Peyer's patch (tissue), 4 donors: ENCODE measurements at regions not wholly inside any gene's neighbourhood (a gene's known extent, or its start where the extent isn't known, plus 50 kb on each side); places are given as distances from the start of the nearest gene placed in this dataset.

ENCODE experiments used
- DNase-seq, 3 donors: peaks; one replicate each; pipeline ENCODE4 v3.0.0-alpha.2; 2017 to 2019
- H3K27ac ChIP-seq, 4 donors: fragments of 200-600 bp; sonication (generic); one replicate each; pipeline ENCODE4 v1.5.1; 2016 to 2019
- H3K27me3 ChIP-seq, 2 donors: fragments of 200-600 bp; sonication (generic); one replicate each; pipeline ENCODE4 v1.5.1; 2019
- H3K36me3 ChIP-seq, 3 donors: fragments of 200-600 bp; sonication (generic); one replicate each; pipeline ENCODE4 v1.5.1; 2016 to 2019
- H3K4me1 ChIP-seq, 4 donors: fragments of 200-600 bp; sonication (generic); one replicate each; pipeline ENCODE4 v1.5.1; 2016 to 2019
- H3K4me3 ChIP-seq, 4 donors: fragments of 200-600 bp; sonication (generic); 1 replicate in 3 of 4; 2 replicates in 1 of 4; pipeline ENCODE4 v1.5.1; 2016 to 2019; ENCODE audit warnings: mild to moderate bottlenecking in 1 of 4
- H3K9me3 ChIP-seq, 4 donors: fragments of 200-600 bp; sonication (generic); one replicate each; pipeline ENCODE4 v1.5.1; 2016 to 2019; ENCODE audit warnings: mild to moderate bottlenecking in 1 of 4
- CTCF ChIP-seq, 6 experiments: fragments of 450-650 bp in 4 of 6; fragments of 200-600 bp in 2 of 6; sonication (generic) in 1 of 6; IDR thresholded peaks; one replicate each; pipeline ENCODE4 v1.5.1; 2017 to 2019; ENCODE audit warnings: antibody characterized with exemption in 6 of 6, mild to moderate bottlenecking in 3 of 6, moderate library complexity in 1 of 6
- POLR2A ChIP-seq, 2 donors: fragments of 450-650 bp; IDR thresholded peaks; one replicate each; pipeline ENCODE4 v1.5.1; 2017; ENCODE audit warnings: antibody characterized with exemption in 2 of 2, mild to moderate bottlenecking in 2 of 2, moderate library complexity in 2 of 2

- Histone ChIP-seq H3K27me3 (no peaks in the 10 kb centered on the region), H3K27ac (no peak overlapping the region), H3K4me3 (no peak overlapping the region), H3K36me3 (no peaks in the 10 kb centered on the region), H3K4me1 (no peaks in the 10 kb centered on the region), H3K9me3 (no peaks in the 10 kb centered on the region)
- DNase-seq = no peak
- no peak for TF ChIP-seq CTCF (IDR thresholded peaks at IDR 0.05)
- no peak for TF ChIP-seq POLR2A (IDR thresholded peaks at IDR 0.05)
Measured at GRCh38 chr10:123603130-123603529, 63.0 kb upstream of the GPR26 start.

- no peaks in the 10 kb centered on the region for H3K27me3 ChIP-seq
Measured at GRCh38 chr10:123604506-123604905, 61.6 kb upstream of the GPR26 start.

GRCh38 chr10:123606006-123606405 is 60.1 kb upstream of the GPR26 start:
- DNase-seq = no peak
- TF ChIP-seq POLR2A (IDR thresholded peaks at IDR 0.05) = no peak
- no peak for TF ChIP-seq CTCF (IDR thresholded peaks at IDR 0.05)

More at GRCh38 chr10:123604506-123604905, 61.6 kb upstream of the GPR26 start:
- Histone ChIP-seq H3K27ac (no peak overlapping the region), H3K9me3 (no peaks in the 10 kb centered on the region), H3K36me3 (no peaks in the 10 kb centered on the region), H3K4me1 (no peaks in the 10 kb centered on the region), H3K4me3 (no peak overlapping the region)
- no peak for DNase-seq
- TF ChIP-seq POLR2A (IDR thresholded peaks at IDR 0.05) (no peak), CTCF (IDR thresholded peaks at IDR 0.05) (no peak)

GRCh38 chr10:123606955-123607354 is 59.2 kb upstream of the GPR26 start:
- Histone ChIP-seq H3K4me1 (no peaks in the 10 kb centered on the region), H3K36me3 (no peaks in the 10 kb centered on the region), H3K9me3 (no peaks in the 10 kb centered on the region), H3K27me3 (no peaks in the 10 kb centered on the region), H3K4me3 (no peak overlapping the region), H3K27ac (no peak overlapping the region)
- TF ChIP-seq CTCF (IDR thresholded peaks at IDR 0.05) = no peak
- TF ChIP-seq POLR2A (IDR thresholded peaks at IDR 0.05) = no peak
- DNase-seq = no peak

More at GRCh38 chr10:123606006-123606405, 60.1 kb upstream of the GPR26 start:
- H3K4me1 ChIP-seq = no peaks in the 10 kb centered on the region
- H3K36me3 ChIP-seq = no peaks in the 10 kb centered on the region
- no peak overlapping the region for H3K27ac ChIP-seq
- H3K4me3 ChIP-seq = no peak overlapping the region
- no peaks in the 10 kb centered on the region for H3K27me3 ChIP-seq
- no peaks in the 10 kb centered on the region for H3K9me3 ChIP-seq

- Histone ChIP-seq H3K27ac (no peak overlapping the region), H3K4me3 (no peak overlapping the region), H3K27me3 (no peaks in the 10 kb centered on the region), H3K9me3 (no peaks in the 10 kb centered on the region), H3K36me3 (no peaks in the 10 kb centered on the region), H3K4me1 (no peaks in the 10 kb centered on the region)
- no peak for TF ChIP-seq POLR2A (IDR thresholded peaks at IDR 0.05)
- TF ChIP-seq CTCF (IDR thresholded peaks at IDR 0.05) = no peak
- DNase-seq = no peak
Measured at GRCh38 chr10:123607386-123607785, 58.8 kb upstream of the GPR26 start.

GRCh38 chr10:123608047-123608446 is 58.1 kb upstream of the GPR26 start:
- H3K27ac ChIP-seq = no peak overlapping the region
- H3K4me3 ChIP-seq = no peak overlapping the region
- H3K27me3 ChIP-seq = no peaks in the 10 kb centered on the region
- no peaks in the 10 kb centered on the region for H3K9me3 ChIP-seq
- no peak for DNase-seq
- no peaks in the 10 kb centered on the region for H3K4me1 ChIP-seq
- H3K36me3 ChIP-seq = no peaks in the 10 kb centered on the region
- no peak for TF ChIP-seq POLR2A (IDR thresholded peaks at IDR 0.05)
- no peak for TF ChIP-seq CTCF (IDR thresholded peaks at IDR 0.05)
